Putamen (tissue), 1 donor: ENCODE measurements at regions not wholly inside any gene's neighbourhood (a gene's known extent, or its start where the extent isn't known, plus 50 kb on each side); places are given as distances from the start of the nearest gene placed in this dataset.

ENCODE experiments used
- DNase-seq: peaks from one replicate; pipeline ENCODE4 v3.0.0-alpha.2; 2016; ENCODE audit warnings: low spot score

DNA sequence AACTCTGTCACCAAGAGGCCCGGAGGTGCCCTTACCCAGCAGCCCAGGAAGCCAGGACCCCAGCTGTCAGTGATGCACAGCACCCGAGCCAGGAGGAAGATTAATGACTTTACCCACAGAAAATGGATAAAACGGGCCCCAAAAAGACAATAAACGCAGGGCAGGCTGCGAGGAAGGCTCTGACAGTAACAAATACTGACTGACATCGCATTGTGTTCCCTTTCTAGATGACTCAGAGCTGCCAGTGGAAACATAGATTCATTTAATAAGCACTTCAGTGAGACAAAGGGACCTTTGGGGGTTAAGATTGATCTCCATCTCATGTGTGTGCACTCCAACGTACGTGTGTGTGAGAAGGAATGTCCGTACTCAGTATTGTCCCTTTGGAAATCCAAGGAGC, 225.3 kb upstream of the PPP2R3A start:
- no peak for DNase-seq

DNA sequence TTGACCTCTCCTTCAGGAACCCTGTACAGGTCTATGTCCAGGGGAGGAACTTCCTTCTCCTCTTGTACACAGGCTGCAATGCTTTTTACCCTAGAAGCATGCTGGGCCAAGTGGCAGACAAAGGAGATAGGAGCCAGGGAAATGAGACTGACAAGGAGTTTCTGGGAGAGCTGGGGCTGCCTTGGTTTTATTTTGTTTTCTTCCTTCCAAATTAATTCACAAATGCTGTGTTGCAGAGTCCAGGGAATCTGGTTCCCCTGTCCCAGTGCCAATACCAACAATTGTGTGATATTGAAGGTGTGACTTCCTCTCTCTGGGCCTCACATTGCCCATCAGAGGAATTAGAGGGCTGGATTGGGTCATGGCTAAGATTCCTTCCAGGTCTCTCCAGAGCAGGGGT, 224.8 kb upstream of the PPP2R3A start:
- no peak for DNase-seq

DNA sequence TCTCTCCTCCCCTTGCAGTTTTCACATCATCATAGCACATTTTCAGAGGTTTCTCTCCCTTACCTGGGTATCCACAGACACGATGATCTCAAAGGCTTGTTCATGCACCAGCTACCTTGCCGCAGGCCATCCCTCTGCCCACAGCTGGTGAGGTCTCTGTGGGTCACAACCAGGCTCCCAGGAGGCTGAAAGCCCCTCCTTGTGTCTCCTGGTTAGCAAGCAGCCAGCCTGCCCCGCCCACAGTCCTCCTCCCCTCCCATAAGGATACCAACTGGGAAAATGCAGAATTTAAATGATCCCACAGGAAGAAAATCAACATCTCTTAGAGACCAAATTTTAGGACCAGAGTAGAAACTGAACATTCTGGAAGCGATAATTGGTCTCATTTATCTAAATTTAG, 213.5 kb upstream of the PPP2R3A start:
- DNase-seq: no peak

DNA sequence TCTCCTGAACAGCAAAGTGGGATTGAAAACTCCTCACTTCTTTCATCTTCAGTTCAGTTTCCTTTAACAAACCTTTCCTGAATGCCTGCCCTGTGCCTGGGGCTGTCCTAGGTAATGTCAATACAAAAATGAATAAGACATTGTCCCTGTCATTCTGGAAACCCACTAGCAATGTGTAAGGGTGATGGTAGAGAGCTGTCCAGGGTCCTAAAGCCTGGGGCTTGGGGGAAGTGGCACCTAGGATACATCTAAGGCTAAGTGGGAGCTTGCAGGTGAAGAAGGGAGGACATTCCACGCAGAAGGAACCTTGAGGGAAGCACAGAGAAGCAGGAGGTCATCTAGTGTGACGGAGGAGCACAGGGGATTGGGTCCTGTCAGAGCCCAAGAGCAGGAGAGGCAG, 212.7 kb upstream of the PPP2R3A start:
- DNase-seq: no peak

DNA sequence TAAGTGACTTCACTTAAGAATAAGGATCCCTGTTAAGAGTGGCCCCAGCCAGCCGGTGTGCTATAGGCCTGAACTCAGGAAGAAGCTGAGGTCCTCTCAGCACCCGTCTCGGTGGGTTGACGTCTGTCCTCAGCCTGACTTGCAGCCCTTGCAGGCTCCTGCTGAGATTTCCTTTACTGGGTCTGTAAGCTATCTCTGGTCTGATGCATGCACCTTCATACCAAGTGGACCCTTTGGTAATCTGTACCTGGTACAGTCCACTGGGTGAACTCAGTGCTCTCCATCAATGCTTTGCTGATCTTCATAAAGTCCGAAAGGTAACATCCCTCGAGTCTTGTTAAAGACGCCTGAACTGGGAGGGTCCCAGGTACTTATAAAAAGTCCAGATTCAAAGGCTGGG, 212.0 kb upstream of the PPP2R3A start:
- no peak for DNase-seq

DNA sequence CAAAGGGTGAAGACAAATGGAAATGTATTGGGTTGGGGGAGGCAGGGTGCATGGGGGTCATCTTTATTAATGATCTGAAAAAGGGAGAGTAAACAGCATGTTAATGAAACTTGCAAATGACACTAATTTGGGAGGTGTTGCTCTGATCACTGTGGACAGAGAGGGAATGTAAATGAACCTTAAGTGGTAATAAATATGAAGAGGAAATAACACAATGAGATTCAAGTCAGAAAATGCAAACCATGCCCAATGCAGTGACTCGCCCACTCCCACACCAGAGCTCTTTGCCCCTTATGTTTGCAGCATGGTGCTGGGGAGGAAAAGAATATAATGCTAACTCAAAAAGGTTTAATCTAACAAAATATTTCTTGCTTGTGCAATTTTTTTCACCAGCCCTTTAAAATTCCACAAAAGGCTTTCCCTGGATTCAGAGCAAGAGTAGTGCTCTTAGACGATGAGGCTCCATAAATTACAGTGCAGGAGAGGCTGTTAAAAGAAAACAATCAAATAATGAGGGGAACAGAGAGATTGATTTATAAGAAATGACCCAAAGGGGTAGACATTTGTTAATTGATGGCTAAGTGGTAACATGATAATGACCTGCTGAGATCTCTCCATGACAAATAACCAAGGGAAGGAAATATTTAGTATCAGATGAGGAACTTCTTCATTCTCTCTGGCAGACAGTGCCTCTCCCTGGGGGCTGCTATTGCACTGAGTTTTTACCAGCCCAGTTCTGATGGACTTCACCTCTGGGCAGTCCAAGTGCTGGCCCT, 210.0 kb upstream of the PPP2R3A start:
- no peak for DNase-seq

DNA sequence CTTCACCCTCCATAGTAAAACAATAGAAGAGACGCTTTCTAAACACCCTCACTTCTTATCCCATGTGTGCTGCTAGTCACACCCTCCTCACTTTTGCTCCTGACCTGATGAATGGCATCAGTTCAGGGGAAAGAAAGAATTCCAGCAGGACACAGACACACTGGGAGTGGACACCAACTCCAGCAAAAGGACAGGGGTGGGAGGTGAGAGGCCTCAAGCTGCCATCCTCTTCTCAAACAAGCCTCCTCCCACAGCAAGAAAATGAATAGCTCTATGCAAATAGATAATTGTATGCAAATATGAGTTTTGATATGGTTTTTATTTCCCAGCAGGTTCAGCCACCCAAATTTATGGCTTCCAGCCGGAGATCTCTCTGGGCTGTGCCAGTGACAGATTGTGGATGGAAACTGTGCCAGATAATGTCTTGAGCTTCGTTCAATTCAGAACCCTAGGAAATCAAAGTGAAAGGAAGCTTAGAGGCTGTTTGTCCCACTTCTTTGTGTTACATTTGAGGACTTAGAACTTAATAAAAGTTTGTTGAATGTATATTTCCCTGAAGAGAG, 209.3 kb upstream of the PPP2R3A start:
- no peak for DNase-seq

DNA sequence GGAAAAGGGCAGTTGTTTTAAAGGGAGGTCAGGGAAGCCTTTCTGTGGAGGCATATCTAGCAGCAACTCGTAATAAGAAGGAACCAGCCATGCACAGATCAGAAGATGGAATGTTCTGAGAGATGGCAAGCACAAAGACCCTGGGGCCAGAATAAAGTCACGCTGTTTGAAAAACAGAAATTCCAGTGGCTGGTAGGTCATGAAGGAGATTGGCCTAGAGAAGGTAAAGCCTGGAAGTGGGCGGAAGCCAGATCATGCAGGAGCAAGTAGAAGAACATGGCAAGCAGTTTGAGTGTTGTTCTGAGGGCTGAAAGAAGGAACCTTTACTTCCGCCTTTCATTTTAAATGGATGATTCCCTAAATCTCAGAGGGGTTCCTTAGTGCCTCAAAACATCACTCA, 208.1 kb upstream of the PPP2R3A start:
- no peak for DNase-seq

DNA sequence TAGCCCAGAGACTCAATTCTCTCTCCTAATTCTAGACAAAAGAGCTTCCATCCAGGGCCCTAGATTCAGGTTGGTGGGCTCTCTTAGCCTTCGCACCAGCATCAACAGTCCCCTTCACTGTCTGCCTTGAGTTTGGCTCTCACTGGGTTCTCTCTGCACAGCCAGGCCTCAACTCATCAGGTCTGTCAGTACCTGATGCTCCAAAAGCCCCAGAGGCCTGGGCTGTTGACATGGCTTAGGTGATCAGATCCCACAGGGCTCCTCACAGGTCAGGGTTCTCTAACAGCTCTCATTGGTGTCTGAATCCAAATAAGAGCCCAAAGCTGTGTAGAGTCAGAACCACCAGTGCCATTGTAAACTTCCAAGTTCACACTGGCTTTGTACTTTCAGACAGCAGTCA, 206.6 kb upstream of the PPP2R3A start:
- DNase-seq: no peak

DNA sequence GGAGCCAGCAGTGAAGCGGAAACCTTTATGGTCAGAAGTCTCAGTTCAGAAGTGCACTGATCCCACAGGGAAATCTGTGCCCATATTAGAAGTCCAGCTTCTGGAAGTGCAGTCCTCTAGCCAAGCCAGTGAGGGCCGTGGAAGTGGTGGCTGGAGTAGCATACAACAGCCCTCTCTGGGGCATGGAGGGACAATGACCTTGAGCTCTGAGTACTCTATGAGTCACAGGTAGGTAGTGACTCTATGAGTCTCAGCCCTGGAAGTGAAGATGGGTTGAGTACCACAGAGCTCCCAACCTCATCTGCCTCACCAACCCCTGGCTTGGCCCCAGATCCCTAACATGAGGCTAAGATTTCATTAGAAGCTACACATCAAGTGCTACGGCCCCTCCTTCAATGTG, 205.9 kb upstream of the PPP2R3A start:
- no peak for DNase-seq

DNA sequence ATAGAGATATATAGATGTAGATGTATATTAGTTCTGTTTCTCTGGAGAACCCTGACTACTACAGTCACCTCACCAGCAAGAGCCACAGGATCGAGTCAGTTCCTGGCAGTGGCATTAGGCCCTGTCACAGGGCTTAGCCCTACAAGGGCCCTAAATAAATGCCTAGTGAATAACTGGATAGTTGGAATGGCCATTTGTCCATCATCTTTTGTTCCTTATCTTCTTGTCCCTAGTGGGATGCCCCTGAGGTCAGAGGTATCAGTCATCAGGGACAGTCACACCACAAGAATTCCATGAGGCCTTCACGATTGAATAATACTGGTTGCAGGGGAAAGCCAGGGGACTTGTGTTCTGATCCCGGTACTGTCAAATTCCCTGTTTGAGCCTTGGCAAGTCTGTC, 204.9 kb upstream of the PPP2R3A start:
- DNase-seq: no peak

DNA sequence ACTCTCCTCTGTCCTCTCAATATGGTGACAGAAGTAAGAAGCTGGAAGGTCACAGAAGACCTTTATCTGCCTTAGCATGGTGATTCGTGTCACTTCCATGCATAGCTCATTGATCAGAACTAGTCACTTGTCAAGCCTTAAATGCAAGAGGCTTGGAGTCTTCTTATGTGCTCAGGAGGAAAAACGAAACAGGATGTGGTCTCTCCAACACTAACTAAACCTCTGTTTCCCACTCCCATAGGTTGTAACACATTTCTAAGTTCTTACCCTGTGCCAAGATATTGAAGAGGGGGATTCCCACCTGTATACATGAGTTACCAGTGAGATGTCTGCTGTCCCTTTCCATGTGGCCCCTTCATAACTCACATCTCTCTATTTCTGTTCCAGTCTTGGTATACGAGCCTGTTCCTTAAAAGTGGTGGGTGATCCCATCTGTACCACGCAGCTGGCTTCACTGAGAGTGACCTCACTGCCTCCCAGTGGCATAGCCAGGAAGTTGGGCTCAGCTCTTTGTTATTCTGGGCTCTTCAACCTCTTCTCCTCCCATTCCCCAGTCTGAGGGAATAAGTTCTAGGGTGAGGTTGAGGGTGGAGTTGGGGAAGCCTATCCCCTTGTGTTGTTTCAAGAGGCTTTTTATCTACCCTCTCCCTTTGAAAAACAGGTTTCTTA, 203.2 kb upstream of the PPP2R3A start:
- no peak for DNase-seq

DNA sequence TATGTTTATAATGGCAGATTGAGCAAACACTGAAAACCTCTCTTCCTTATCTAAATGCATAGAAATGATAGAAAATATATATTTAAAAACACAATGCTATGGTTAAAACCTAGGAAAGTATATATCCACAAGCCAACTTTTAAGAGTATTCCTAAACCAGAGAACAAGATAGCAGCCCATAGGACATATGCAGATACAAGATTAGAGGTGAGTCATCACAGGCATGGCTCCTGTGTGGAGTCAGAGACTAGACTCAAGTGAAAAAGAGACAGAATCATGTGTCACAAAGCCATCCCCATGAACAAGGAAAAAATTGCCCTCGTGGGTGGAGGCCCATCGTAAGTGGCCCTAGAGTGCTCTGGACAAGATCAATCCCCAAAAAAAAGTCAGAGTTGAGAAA, 199.4 kb upstream of the PPP2R3A start:
- DNase-seq: no peak

DNA sequence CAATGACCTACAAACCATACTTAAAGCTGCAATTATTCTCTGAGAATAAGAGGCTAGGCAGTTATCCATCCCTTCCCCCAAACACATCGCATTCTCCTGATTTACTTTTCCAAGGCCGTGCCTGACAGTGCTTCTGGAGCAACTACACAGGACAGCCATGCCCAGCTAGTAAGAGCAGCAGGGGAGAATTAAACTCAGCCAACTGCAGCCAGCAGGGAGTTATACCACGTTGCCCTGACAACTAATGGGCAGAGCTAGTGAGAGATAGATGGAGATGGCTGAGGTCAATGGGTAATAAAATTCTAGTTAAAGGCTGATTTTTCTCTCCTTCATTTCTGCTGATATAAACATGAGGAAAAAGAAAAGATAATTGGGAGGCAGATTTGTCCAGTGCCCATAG, 193.8 kb upstream of the PPP2R3A start:
- no peak for DNase-seq

DNA sequence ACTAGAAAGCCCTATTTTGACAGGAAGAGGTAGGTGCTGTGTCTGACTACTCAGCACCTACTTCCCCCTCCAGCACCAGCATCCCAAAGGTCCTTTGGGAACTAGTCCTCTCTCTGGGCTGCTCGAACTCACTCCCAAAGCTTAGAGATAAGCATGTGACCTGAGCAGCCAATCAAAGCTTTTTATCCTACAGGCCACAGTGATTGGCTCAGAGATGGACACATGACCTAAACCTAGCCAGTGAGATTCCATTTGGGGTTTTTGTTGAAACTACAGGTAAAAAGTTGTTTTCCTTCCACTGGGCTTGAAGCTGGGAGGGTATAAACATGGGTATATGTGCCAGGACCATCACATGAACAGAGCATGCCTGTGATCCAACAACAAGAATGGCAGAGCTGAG, 186.5 kb upstream of the PPP2R3A start:
- no peak for DNase-seq

DNA sequence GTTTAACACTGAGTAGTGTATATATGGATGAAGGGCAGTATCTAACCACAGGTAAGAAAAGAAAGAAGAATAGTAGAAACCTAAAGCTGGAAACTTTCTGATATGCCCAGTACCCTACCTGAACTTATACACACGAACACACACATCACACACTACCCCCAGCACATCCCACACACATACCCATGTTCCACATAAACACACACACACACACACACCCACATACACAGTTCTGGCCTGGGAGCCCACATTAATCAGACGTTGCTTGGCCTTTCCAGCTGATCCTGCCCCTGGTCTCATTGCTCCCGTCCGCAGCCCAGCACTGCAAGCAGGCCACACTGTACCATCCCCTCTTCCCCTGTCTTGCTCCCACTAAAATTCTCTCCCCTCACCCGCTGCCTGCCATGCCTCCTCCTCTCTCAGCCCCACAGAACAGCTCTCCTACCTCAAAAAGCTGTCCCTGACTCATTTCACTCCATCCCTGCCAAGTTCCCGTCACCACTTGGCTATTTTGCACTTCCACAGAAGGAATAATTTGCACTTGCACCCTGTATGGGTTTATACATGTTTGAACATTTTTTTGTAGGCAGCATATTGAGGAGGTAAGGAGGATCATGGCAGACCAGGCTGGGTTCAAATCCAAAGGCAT, 185.8 kb upstream of the PPP2R3A start:
- DNase-seq: no peak

DNA sequence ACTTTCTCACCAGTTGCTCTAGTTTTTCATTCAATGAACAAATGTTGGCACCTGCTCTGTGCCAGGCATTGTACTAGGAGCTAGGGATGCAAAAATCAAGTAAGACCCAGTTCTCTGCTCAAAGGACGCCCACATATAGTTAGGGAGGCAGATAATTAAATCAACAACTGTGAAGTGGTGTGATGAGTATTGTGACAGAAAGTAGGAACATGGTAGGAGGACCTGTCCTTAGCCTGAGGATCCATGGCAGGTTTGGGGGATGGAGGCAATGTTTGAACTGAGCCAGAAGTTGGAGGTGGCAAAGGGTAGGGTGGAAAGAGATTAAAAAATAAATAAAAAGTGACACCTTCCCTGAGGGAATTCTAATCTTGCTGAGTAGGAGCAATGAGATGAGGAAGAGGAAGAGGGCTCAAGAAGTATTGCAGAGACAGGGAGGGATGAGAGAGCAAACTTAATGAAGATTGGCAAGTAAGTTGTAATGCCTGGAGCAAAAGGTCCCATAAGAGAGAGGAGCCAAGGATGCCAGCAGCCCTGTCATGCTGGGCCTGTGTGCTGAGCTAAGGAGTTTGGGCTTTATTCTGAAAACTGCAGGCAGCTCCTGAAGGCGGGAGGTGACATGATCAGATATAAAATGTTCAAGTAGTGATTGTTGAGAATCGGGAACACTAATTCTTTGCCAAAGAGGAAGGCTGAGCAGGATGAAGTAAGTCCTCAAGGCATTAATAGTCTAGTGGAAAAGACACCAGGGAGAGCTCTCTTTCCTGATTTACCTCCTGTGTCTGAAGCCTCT, 184.3 kb upstream of the PPP2R3A start:
- peak; percentile 75 for DNase-seq

DNA sequence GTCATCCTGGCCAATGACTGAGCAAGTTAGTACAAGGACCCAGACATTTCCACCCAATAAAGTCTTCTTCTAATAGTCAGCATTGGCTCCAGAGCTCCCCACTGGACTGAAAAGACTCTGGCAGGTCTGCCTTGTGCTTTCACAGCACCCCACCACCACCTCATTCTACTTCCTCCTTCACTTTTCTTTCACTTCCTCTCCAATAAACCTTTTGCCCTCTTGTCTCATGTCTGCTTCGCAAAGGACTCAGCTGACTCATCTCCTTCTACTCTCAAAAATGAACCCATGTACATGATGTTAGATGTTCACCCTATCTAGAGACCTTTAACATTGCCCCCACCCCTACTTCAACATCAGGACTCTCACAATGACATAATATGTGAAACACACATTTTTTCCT, 181.0 kb upstream of the PPP2R3A start:
- DNase-seq: no peak

DNA sequence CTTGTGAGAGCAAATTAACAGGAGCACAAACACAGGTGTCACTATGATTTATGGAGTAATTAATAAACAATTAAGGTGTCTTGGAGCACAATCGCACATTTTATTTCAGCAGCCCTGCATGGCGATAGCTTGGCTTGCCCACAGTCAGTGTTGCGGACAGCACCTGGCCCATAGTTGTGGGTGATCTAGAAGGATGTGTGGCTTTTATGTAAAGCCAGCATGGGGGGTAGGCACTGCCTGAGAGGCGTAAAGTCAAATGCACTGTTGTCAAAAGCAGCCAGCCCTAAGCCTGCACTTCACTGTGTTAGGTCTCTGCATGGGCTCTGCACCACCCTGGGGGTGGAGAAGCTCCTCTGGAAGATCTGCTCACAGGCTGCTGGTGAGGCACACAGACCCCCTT, 177.4 kb upstream of the PPP2R3A start:
- DNase-seq: no peak

DNA sequence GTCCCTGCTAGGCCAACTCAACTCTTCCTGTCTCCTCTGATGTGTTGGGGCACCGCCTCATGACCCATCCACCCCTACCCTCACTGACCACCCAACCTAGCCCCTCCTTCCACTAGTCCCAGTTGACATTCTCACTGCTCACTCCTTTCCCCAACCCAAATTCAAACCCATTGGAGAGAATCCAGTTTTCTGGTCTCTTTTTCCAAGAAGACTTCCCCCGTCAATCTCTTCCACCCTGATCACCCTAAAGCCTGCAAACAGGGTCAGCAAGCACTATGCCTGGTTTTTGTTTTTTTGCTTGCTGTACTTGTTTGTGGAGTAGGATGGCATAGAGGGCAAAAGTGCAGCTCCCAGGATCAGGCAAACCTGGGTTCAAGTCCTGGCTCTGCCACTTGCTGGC, 176.6 kb upstream of the PPP2R3A start:
- no peak for DNase-seq

DNA sequence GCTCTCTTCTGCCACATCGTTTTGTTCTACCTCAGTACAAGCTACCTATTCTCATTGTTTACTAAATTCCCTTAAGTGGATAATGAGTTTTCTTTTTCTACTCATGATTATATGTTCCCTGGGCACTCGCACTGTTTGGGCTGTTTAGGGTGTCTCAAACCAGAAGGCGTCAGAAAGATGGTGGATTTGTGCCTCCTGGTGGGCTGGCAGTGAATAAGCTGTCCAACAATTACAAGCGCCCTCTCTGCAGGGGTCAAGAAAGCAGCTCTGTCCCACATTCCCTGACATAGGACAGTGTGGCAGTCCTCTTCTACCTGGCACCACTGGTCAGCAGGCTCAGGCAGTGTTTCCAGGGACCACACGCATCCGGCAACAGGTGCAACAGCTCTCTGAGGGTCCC, 173.4 kb upstream of the PPP2R3A start:
- DNase-seq: no peak

DNA sequence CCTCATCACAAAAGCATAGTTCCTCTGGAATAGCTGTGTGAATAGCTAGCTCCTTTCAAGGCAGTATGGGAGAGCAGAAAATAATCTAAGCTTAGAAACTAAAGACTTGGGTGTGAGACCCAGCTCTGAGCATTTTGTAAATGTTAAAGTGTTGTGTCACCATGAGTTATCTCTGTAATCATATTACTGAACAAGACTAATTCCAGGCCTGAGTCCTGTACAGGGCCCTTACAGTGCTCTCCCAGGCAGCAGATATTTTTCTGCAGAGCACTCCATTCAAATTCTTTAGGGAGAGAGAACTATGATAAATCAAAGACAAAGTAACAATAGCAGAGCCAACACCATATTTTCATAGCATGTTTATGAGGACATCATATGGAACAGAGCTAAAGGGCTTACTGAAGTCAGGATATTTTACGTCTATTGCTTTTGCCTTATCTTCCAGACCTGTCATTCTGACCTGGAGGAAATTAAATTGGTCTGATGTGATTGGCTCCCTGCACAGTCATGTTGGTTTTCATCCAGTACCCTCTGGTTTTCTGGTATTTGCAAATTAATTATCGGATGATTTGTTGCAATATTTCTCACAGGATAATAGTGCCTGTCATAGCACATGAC, 172.6 kb upstream of the PPP2R3A start:
- no peak for DNase-seq
